ENCODE measurements at regions not wholly inside any gene's neighbourhood (a gene's known extent, or its start where the extent isn't known, plus 50 kb on each side); places are given as distances from the start of the nearest gene placed in this dataset.

DNA sequence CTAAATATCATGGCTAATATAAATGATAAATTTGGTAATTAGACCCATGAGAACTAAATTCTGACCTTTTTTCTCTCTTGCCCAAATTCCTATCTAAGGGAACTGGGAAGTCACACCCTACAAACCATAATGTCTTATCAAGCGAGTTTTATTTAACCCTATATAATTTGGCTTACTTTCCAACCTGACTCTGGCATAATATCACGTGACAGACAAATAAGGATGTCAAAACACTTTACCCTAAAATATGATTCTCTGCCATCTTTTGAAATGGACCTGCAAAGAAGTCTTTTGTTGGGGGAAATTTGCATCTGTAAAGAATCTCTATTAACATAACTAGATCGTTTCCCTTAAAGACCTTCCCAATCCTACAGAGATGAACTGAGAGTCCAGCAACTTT lies 1823.5 kb upstream of the LRRTM1 start:
- no peaks in the 10 kb centered on the region for H3K4me1 Mint-ChIP-seq (ENCODE audit: low read depth)
- Histone ChIP-seq H3K27ac (ENCODE audit: low read depth in 1 of 2, low read length in 2 of 2) (no peak overlapping the region), H3K9me3 (ENCODE audit: control insufficient read depth in 1 of 2, insufficient read depth in 1 of 2, low read length in 2 of 2) (peaks cover 9 to 16% of the 10 kb centered on the region in 2 experiments), H3K4me3 (ENCODE audit: low read length) (no peak overlapping the region), H3K36me3 (ENCODE audit: insufficient read depth, low read length) (no peaks in the 10 kb centered on the region), H3K4me1 (ENCODE audit: insufficient read depth, low read length) (no peaks in the 10 kb centered on the region), H3K27me3 (ENCODE audit: control insufficient read depth in 1 of 2, insufficient read depth in 2 of 2, low read length in 2 of 2) (no peaks in the 10 kb centered on the region)
- H3K9me3 Mint-ChIP-seq: peaks cover 10% of the 10 kb centered on the region
- H3K36me3 Mint-ChIP-seq (ENCODE audit: low read depth): no peaks in the 10 kb centered on the region
- TF ChIP-seq, protein P1, sequence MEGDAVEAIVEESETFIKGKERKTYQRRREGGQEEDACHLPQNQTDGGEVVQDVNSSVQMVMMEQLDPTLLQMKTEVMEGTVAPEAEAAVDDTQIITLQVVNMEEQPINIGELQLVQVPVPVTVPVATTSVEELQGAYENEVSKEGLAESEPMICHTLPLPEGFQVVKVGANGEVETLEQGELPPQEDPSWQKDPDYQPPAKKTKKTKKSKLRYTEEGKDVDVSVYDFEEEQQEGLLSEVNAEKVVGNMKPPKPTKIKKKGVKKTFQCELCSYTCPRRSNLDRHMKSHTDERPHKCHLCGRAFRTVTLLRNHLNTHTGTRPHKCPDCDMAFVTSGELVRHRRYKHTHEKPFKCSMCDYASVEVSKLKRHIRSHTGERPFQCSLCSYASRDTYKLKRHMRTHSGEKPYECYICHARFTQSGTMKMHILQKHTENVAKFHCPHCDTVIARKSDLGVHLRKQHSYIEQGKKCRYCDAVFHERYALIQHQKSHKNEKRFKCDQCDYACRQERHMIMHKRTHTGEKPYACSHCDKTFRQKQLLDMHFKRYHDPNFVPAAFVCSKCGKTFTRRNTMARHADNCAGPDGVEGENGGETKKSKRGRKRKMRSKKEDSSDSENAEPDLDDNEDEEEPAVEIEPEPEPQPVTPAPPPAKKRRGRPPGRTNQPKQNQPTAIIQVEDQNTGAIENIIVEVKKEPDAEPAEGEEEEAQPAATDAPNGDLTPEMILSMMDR (IDR thresholded peaks at IDR 0.05): no peak
- DNase-seq: no peak
- ChIA-PET CTCF (no interaction called here), POLR2A (no interaction called here)
- no peak overlapping the region for H3K27ac Mint-ChIP-seq
- intact Hi-C loops (cut with DNase I, micrococcal nuclease): no loop called here
- ATAC-seq (ENCODE audit: poor library complexity): no peak
- no peaks in the 10 kb centered on the region for H3K27me3 Mint-ChIP-seq
- no peak overlapping the region for H3K4me3 Mint-ChIP-seq

DNA sequence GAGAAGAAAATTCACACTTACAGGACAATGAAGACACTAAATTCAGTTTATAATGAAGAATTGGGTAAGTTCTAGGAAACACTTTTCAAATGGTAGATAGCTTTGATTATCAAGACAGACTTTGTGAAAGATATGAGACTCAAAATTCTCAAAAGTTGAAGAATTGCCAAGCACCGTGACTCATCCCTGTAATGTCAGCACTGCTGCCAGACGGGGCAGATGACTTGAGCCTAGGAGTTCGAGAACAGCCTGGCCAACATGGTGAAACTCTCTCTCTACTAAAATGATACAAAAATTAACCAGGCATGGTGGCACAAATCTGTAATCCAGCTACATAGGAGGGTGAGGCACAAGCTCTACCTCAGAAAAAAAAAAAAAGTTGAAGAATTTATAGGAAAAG lies 1820.1 kb upstream of the LRRTM1 start:
- peaks cover 5% of the 10 kb centered on the region for H3K9me3 Mint-ChIP-seq
- H3K27ac ChIP-seq (ENCODE audit: low read depth in 1 of 2, low read length in 2 of 2): no peak overlapping the region
- H3K4me1 Mint-ChIP-seq (ENCODE audit: low read depth): no peaks in the 10 kb centered on the region
- no peaks in the 10 kb centered on the region for H3K27me3 Mint-ChIP-seq
- H3K36me3 ChIP-seq (ENCODE audit: insufficient read depth, low read length): no peaks in the 10 kb centered on the region
- no peak overlapping the region for H3K27ac Mint-ChIP-seq
- no peak overlapping the region for H3K4me3 Mint-ChIP-seq
- DNase-seq: no peak
- intact Hi-C loops (cut with DNase I, micrococcal nuclease): no loop called here
- no peaks in the 10 kb centered on the region for H3K4me1 ChIP-seq (ENCODE audit: insufficient read depth, low read length)
- no peak overlapping the region for H3K4me3 ChIP-seq (ENCODE audit: low read length)
- CTCF ChIA-PET: interaction anchor here (1.6 kb wide), 1 partner anchor 8 kb away, joined by 6 read pairs; no protein-coding TSS in a partner anchor
- H3K9me3 ChIP-seq (ENCODE audit: control insufficient read depth in 1 of 2, insufficient read depth in 1 of 2, low read length in 2 of 2): peaks cover 0 to 9% of the 10 kb centered on the region in 2 experiments
- H3K36me3 Mint-ChIP-seq (ENCODE audit: low read depth): no peaks in the 10 kb centered on the region
- no peak for ATAC-seq (ENCODE audit: poor library complexity)
- H3K27me3 ChIP-seq (ENCODE audit: control insufficient read depth in 1 of 2, insufficient read depth in 2 of 2, low read length in 2 of 2): no peaks in the 10 kb centered on the region
- TF ChIP-seq, protein P1 (IDR thresholded peaks at IDR 0.05): no peak
- POLR2A ChIA-PET: no interaction called here

DNA sequence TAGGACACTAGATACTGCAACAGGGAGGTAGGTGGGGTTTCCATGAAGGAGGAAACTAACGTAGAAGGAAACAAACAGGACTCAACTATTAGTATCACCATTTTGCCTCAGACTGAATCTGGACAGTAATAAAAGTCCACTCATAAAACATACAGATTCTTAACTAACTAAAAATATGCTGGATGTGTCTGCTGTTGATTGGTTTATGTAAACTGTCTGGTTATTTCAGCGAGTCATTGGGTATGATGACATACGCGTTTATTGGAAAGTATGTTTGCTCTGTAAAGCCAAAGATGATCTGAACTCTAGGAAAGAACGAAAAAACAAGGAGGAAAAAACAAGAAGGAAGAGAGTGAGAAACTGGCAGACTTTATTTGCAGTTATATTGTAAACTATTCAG lies 1816.1 kb upstream of the LRRTM1 start:
- Mint-ChIP-seq H3K9me3 (peaks cover 6% of the 10 kb centered on the region), H3K27me3 (no peaks in the 10 kb centered on the region), H3K4me3 (no peak overlapping the region), H3K27ac (no peak overlapping the region), H3K36me3 (ENCODE audit: low read depth) (no peaks in the 10 kb centered on the region), H3K4me1 (ENCODE audit: low read depth) (no peaks in the 10 kb centered on the region)
- H3K4me1 ChIP-seq (ENCODE audit: insufficient read depth, low read length): no peaks in the 10 kb centered on the region
- DNase-seq (no peak), ATAC-seq (ENCODE audit: poor library complexity) (no peak)
- H3K36me3 ChIP-seq (ENCODE audit: insufficient read depth, low read length): no peaks in the 10 kb centered on the region
- intact Hi-C loops (cut with DNase I, micrococcal nuclease): no loop called here
- ChIA-PET CTCF (no interaction called here), POLR2A (no interaction called here)
- H3K4me3 ChIP-seq (ENCODE audit: low read length): no peak overlapping the region
- TF ChIP-seq, protein P1 (IDR thresholded peaks at IDR 0.05): no peak
- no peaks in the 10 kb centered on the region for H3K27me3 ChIP-seq (ENCODE audit: control insufficient read depth in 1 of 2, insufficient read depth in 2 of 2, low read length in 2 of 2)
- H3K27ac ChIP-seq (ENCODE audit: low read depth in 1 of 2, low read length in 2 of 2): no peak overlapping the region
- H3K9me3 ChIP-seq (ENCODE audit: control insufficient read depth in 1 of 2, insufficient read depth in 1 of 2, low read length in 2 of 2): no peaks in the 10 kb centered on the region
